GM12892 (cell line): ENCODE measurements at regions not wholly inside any gene's neighbourhood (a gene's known extent, or its start where the extent isn't known, plus 50 kb on each side); places are given as distances from the start of the nearest gene placed in this dataset.

Experiments used
- POLR2A ChIP-seq: IDR thresholded peaks from 2 replicates; pipeline ENCODE4 v1.6.1; 2011; ENCODE audit warnings: low read depth, low read length, control low read depth
- POLR2AphosphoS5 ChIP-seq: IDR thresholded peaks from 2 replicates; pipeline ENCODE4 v1.6.1; 2011; ENCODE audit warnings: low read depth, low read length, control low read depth
- TAF1 ChIP-seq: IDR thresholded peaks from 2 replicates; pipeline ENCODE4 v1.6.1; 2011; ENCODE audit warnings: low read depth, mild to moderate bottlenecking, control low read depth, low read length, borderline replicate concordance

GRCh38 chr13:107518780-107519179, 696.6 kb downstream of the LIG4 start:
- TF ChIP-seq TAF1: no peak
- TF ChIP-seq POLR2AphosphoS5: no peak
- no peak for TF ChIP-seq POLR2A
